ENCODE measurements at regions not wholly inside any gene's neighbourhood (a gene's known extent, or its start where the extent isn't known, plus 50 kb on each side); places are given as distances from the start of the nearest gene placed in this dataset.

- no peak for TF ChIP-seq PRDM15 (CRISPR knock-in tag; IDR thresholded peaks at IDR 0.05)
Measured at GRCh38 chr14:98165976-98166375, 1106.0 kb downstream of the BCL11B start (continued).

- Mint-ChIP-seq H3K36me3 (no peaks in the 10 kb centered on the region), H3K4me1 (peaks cover 26% of the 10 kb centered on the region), H3K4me3 (no peak overlapping the region), H3K27me3 (ENCODE audit: low read depth) (no peaks in the 10 kb centered on the region; the same call in 1 of the 2 replicates), H3K9me3 (no peaks in the 10 kb centered on the region), H3K27ac (no peak overlapping the region)
- ATAC-seq (no peak), DNase-seq (ENCODE audit: low spot score) (no peak)
- TF ChIP-seq KAT7 (CRISPR knock-in tag; IDR thresholded peaks at IDR 0.05; ENCODE audit: borderline replicate concordance), result no peak
- TF ChIP-seq E2F1 (CRISPR knock-in tag; IDR thresholded peaks at IDR 0.05), result no peak
- TF ChIP-seq MAX (CRISPR knock-in tag; IDR thresholded peaks at IDR 0.05), result no peak
- no peak for TF ChIP-seq SMAD4 (CRISPR knock-in tag; IDR thresholded peaks at IDR 0.05)
- no peak for TF ChIP-seq CTCF (IDR thresholded peaks at IDR 0.05)
- no peak for TF ChIP-seq CREB1 (CRISPR knock-in tag; IDR thresholded peaks at IDR 0.05)
- TF ChIP-seq CREM (CRISPR knock-in tag; IDR thresholded peaks at IDR 0.05), result no peak
- TF ChIP-seq USF2 (CRISPR knock-in tag; IDR thresholded peaks at IDR 0.05), result no peak
- TF ChIP-seq HMGXB4 (CRISPR knock-in tag; IDR thresholded peaks at IDR 0.05), result no peak
- no peak for TF ChIP-seq ZMAT4 (CRISPR knock-in tag; IDR thresholded peaks at IDR 0.05)
- no peak for TF ChIP-seq ELF4 (CRISPR knock-in tag; IDR thresholded peaks at IDR 0.05; ENCODE audit: low read depth)
- ChIA-PET POLR2A (interaction anchor here (1.0 kb wide), 1 partner anchor 9 kb away, joined by 3 read pairs; no protein-coding TSS in a partner anchor), CTCF (no interaction called here)
Measured at GRCh38 chr14:98167275-98167674, 1104.7 kb downstream of the BCL11B start.

GRCh38 chr14:98167705-98168104 is 1104.3 kb downstream of the BCL11B start:
- TF ChIP-seq ZNF512 (CRISPR knock-in tag; IDR thresholded peaks at IDR 0.05; ENCODE audit: borderline replicate concordance), result no peak
- Mint-ChIP-seq H3K9me3 (no peaks in the 10 kb centered on the region), H3K4me1 (peaks cover 24% of the 10 kb centered on the region), H3K4me3 (no peak overlapping the region), H3K36me3 (no peaks in the 10 kb centered on the region), H3K27me3 (ENCODE audit: low read depth) (no peaks in the 10 kb centered on the region; the same call in 1 of the 2 replicates), H3K27ac (no peak overlapping the region)
- POLR2A ChIA-PET, result interaction anchor here (1.0 kb wide), 1 partner anchor 8 kb away, joined by 3 read pairs; no protein-coding TSS in a partner anchor
- CTCF ChIA-PET, result no interaction called here
- no peak for DNase-seq (ENCODE audit: low spot score)
- ATAC-seq, result no peak

Measured in WTC11 (cell line).